DMS153 (cell line): ENCODE measurements at regions not wholly inside any gene's neighbourhood (a gene's known extent, or its start where the extent isn't known, plus 50 kb on each side); places are given as distances from the start of the nearest gene placed in this dataset.
"Not testable (repeated sequence)": the region's sequence is repeated elsewhere in the genome, so short reads cannot be mapped to it uniquely, and the experiment has no call there.

ENCODE experiments used
- DNase-seq: peaks from one replicate; lab custom pipeline; 2025; lab: John Stamatoyannopoulos, UW

DNA sequence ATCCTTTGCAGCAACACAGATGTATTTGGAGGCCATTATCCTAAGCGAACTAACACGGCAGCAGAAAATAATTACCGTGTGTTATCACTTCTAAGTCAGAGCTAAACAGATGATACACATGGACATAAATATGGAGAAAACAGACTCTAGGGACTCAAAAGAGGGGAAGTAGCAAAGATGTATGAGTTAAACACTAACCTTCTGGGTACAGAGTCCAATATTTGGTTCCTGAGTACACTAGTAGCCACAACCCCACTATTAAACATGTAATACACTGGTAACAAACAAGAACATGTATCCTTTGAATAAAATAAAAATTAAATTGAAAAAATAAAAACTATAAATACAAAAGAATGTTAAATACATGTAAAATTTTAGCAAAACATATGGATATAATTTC is 118.0 kb upstream of the SLITRK5 start:
- no peak for DNase-seq

DNA sequence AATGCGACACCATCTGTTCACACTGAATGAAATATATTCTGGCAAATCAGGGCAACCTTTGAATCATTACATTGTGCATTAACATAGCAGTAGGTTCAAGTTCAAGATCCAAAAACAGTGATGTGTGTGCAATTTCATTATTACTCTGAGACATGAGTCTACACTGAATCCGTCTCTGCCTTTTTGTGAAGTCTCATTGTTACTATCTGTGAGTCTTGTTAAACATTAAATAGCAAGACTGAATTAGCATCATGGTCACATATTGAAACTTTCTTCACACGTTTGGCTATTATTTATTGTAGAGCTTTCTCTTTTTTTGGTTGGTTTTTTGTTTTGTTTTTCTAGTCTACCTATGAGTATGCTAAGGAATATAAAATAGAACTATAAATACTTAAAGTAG is 117.1 kb upstream of the SLITRK5 start:
- no peak for DNase-seq

DNA sequence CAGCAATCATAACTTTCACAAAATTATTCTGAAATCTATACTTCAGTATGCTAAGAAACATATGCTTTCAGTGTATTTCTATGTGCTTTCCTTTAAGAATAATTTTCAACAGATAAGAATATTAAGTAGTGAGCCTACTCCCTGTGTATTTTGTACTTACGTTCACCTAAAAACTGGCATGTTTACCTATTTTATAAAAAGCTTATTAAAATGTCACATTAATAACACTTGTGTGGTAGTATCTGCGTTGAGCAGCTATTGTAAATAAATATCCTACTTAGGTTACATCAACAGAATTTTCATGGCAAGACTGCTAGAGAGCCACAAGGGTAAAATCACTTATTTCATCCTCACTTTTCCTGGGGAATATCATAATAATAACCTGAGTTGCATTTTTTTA is 113.4 kb upstream of the SLITRK5 start:
- no peak for DNase-seq

DNA sequence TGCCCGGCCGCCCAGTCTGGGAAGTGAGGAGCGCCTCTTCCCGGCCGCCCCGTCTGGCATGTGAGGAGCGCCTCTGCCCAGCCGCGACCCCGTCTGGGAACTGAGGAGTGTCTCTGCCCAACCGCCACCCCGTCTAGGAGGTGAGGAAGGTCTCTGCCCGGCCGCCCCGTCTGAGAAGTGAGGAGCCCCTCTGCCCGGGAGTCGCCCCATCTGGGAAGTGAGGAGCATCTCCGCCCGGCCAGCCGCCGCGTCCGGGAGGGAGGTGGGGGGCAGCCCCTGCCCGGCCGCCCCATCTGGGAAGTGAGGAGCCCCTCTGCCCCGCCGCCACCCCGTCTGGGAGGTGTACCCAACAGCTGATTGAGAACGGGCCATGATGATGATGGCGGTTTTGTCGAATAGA is 109.6 kb upstream of the SLITRK5 start:
- not testable (repeated sequence) for DNase-seq

DNA sequence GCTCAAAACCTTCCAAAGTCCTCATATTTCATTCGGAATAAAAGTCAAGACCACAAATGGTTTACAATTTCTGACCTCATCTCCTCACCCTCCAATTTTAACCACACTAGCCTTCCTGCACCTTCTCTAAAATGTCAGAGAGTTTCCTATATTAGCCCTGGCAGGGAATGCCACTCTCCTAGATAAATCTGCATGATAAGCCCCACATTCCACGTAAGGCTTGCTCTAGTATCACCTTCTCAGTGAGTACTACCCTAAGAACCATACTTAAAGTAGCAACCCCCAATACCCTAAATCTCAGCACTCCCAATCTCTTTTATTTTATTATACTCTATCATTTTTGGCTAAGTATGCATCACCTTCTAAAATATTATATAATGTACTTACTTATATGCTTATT is 100.5 kb upstream of the SLITRK5 start:
- no peak for DNase-seq

DNA sequence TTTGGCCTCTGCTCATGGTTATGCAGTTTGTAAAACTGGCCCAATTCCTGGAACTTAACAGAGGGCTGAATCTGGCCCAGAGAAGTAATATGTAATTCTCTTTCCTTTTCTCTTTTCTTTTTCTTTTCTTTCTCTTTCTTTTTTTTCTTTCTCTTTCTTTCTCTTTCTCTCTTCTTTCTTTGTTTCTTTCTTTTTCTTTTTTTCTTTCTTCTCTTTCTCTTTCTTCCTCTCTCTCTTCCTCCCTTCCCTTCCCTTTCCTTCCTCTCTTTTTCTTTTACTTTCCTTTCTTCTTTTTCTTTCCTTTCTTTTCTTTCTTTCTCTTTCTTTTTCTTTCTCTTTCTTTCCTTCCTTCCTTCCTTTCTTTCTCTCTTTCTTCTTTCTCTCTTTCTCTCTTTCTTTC is 88.8 kb upstream of the SLITRK5 start:
- DNase-seq: no peak

DNA sequence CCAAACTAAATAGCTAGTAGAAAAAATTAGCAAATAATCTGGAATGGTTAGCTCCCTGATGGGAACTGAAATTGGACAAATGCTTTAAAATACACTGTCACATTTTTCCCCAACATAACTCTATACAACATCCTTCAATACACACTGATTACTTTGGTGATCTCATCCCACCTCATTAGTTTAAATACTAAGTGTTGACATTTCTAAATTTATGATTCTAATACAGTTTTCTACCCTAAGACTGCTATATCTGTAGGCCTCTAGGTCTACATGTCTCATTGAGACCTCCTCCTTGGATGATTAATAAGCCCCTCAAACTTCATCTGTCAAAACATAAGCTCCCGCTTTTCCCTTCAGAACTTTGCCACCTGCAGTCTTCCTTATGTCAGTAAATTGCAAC is 80.7 kb upstream of the SLITRK5 start:
- no peak for DNase-seq

DNA sequence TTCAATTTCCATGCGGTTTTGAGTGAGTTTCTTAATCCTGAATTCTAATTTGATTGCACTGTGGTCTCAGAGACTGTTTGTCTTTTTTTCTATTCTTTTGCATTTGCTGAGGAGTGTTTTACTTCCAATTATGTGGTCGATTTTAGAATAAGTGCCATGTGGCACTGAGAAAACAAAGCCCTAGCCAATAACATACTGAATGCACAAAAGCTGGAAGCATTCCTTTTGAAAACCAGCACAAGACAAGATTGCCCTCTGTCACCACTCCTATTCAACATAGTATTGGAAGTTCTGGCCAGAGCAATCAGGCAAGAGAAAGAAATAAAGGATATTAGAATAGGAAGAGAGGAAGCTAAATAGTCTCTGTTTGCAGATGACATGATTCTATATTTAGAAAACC is 66.7 kb upstream of the SLITRK5 start:
- DNase-seq: not testable (repeated sequence)

DNA sequence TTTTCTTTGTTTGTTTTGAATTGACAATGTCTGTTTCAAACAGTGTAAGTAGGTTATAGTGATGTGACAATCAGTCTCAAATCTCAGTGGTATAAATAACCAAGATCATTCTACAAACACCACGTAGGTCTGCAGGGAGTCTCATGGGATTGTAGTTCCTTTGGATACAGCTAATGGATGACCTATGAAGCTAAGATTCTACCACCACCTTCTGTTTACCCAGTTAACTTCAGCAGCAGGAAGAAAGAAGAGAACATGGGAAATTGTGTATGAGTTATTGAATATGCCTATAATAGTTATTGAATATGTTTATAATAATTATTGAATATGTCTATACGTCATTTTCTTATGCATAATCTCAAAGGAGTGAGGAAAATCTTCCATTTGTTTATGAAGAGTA is 63.9 kb upstream of the SLITRK5 start:
- no peak for DNase-seq

DNA sequence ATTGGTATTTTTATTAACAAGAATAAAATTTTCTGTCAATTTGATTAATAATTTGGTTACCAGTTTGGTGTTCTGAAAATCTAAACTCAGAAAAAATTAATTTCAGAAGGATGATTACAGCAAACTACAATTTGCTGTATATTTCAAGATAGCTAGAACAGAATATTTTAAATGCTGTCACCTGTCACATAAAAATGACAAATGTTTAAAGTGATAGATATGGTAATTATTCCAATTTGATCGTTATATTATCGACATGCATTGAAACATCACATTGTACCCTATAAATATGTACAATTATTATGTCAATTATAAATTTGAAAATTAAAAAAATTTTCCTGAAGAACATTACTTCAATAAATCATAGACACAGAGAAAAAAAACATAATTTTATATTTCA is 56.9 kb upstream of the SLITRK5 start:
- DNase-seq: no peak
